ENCODE measurements at regions not wholly inside any gene's neighbourhood (a gene's known extent, or its start where the extent isn't known, plus 50 kb on each side); places are given as distances from the start of the nearest gene placed in this dataset.

DNA sequence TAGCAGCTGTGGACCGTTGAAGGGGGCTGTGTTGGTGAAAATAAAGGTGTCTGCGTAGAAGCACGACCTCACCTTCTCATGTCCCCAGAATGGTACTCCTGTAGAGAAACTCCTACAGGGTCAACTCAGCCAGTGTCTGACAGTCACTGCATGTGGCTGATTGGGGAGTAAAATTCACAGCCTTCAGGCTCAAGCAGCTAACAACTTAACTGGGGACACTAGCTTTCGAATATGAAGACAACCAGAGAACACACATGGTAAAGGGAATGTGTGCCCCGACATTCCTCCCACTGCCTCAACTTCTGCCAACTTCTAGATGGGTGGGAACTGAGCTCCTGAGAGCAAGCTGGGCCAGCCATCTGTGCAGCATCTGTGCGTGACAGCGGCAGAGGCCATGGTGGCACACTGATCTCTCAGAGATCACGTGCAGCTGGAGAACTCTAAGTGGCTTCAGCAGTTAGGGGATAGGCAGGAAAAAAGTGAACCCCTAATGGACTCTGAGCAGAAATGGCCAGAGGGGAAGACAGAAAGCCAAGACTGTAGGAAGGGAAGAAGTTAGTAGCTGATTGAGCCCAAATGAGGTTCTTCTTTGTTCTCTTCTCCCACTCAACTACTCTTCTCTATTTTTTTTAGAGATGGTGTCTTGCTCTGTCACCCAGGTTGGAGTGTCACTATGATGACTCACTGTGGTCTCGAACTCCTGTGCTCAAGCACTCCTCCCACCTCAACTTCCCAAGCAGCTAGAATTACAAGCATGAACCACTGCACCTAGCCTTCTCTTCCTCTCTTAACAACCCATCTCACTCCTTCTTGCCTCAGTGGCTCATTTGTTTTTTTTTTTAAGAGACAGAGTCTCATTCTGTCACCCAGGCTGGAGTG is 280.8 kb downstream of the ZEB1 start:
- Histone ChIP-seq H4K20me1 (ENCODE audit: low read depth) (no peaks in the 10 kb centered on the region), H3K4me1 (no peaks in the 10 kb centered on the region), H3K79me2 (ENCODE audit: low read depth) (no peaks in the 10 kb centered on the region), H3K9ac (no peak overlapping the region), H3K4me2 (no peak overlapping the region), H3K27ac (no peak overlapping the region), H3F3A (ENCODE audit: low read depth) (no peaks in the 10 kb centered on the region), H3K36me3 (no peaks in the 10 kb centered on the region), H2AFZ (replicated peaks) (no peak overlapping the region), H3K27me3 (no peaks in the 10 kb centered on the region), H3K9me3 (ENCODE audit: low read depth) (no peaks in the 10 kb centered on the region), H3K4me3 (no peak overlapping the region)
- peaks cover 9% of the 10 kb centered on the region for H3K27me3 Mint-ChIP-seq (ENCODE audit: insufficient read depth, low read depth)
- H3K4me3 Mint-ChIP-seq = no peak overlapping the region
- H3K4me1 Mint-ChIP-seq = peaks cover 17% of the 10 kb centered on the region
- H3K9me3 Mint-ChIP-seq = peaks cover 2% of the 10 kb centered on the region
- no peak overlapping the region for H3K27ac Mint-ChIP-seq
- DNase-seq (ENCODE audit: low spot score) = no peak
- TF ChIP-seq, protein P1, sequence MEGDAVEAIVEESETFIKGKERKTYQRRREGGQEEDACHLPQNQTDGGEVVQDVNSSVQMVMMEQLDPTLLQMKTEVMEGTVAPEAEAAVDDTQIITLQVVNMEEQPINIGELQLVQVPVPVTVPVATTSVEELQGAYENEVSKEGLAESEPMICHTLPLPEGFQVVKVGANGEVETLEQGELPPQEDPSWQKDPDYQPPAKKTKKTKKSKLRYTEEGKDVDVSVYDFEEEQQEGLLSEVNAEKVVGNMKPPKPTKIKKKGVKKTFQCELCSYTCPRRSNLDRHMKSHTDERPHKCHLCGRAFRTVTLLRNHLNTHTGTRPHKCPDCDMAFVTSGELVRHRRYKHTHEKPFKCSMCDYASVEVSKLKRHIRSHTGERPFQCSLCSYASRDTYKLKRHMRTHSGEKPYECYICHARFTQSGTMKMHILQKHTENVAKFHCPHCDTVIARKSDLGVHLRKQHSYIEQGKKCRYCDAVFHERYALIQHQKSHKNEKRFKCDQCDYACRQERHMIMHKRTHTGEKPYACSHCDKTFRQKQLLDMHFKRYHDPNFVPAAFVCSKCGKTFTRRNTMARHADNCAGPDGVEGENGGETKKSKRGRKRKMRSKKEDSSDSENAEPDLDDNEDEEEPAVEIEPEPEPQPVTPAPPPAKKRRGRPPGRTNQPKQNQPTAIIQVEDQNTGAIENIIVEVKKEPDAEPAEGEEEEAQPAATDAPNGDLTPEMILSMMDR (IDR thresholded peaks at IDR 0.05) = no peak
- TF ChIP-seq EZH2phosphoT487 (IDR thresholded peaks at IDR 0.05) = no peak
- TF ChIP-seq EZH2 (IDR thresholded peaks at IDR 0.05) = no peak
- H3K36me3 Mint-ChIP-seq = no peaks in the 10 kb centered on the region

DNA sequence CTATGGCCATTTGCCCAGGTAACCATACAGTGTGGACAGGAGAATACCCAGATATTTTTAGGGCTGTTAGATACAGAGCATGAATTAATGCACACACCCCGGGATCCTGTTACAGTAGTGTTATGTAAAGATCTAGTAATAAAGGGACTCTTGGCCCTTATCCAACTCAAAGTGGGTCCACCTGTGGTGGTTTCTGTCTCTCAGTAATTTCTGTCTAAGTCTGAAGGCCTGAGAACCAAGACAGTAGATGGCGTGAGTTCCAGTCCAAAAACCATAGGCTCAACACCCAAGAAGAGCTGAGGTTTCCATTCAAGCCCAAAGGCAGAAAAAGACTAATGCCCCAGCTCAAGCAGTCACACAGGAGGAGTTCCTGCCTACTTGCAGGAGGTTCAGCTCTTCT is 277.7 kb downstream of the ZEB1 start:
- Mint-ChIP-seq H3K27me3 (ENCODE audit: insufficient read depth, low read depth) (peaks cover 9% of the 10 kb centered on the region), H3K36me3 (no peaks in the 10 kb centered on the region), H3K9me3 (peaks cover 7% of the 10 kb centered on the region), H3K4me1 (peaks cover 4% of the 10 kb centered on the region), H3K27ac (no peak overlapping the region), H3K4me3 (no peak overlapping the region)
- no peak for TF ChIP-seq EZH2phosphoT487 (IDR thresholded peaks at IDR 0.05)
- TF ChIP-seq, protein P1 (IDR thresholded peaks at IDR 0.05) = no peak
- no peak for TF ChIP-seq EZH2 (IDR thresholded peaks at IDR 0.05)
- Histone ChIP-seq H3K9ac (no peak overlapping the region), H3K4me3 (no peak overlapping the region), H3F3A (ENCODE audit: low read depth) (no peaks in the 10 kb centered on the region), H3K4me1 (no peaks in the 10 kb centered on the region), H3K4me2 (no peak overlapping the region), H2AFZ (replicated peaks) (no peak overlapping the region), H3K27me3 (no peaks in the 10 kb centered on the region), H3K9me3 (ENCODE audit: low read depth) (no peaks in the 10 kb centered on the region), H3K79me2 (ENCODE audit: low read depth) (no peaks in the 10 kb centered on the region), H3K27ac (no peak overlapping the region), H4K20me1 (ENCODE audit: low read depth) (no peaks in the 10 kb centered on the region), H3K36me3 (no peaks in the 10 kb centered on the region)
- no peak for DNase-seq (ENCODE audit: low spot score)

DNA sequence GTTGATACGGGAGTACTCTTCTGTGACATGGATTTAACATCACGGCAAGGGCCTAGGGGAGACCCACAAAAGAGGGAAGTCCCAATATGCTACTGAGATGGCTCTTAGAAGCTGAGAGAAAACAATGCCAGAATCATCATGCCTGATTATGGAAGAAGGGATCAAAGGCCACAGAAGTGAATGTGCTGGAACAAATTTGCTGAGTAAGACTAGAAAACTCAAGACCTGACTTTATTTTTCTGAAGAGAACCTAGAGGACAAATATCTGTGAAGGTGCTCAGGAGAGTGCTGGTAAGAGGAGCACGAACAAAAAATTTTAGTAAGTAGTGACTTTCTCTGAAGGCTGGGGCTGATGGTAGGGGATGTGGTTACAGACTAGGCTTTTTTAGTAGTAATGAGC is 277.0 kb downstream of the ZEB1 start:
- Histone ChIP-seq H4K20me1 (ENCODE audit: low read depth) (no peaks in the 10 kb centered on the region), H3F3A (ENCODE audit: low read depth) (no peaks in the 10 kb centered on the region), H3K36me3 (no peaks in the 10 kb centered on the region), H3K4me2 (no peak overlapping the region), H3K9ac (no peak overlapping the region), H3K27ac (no peak overlapping the region), H3K79me2 (ENCODE audit: low read depth) (no peaks in the 10 kb centered on the region), H3K9me3 (ENCODE audit: low read depth) (no peaks in the 10 kb centered on the region), H3K4me3 (no peak overlapping the region), H3K27me3 (no peaks in the 10 kb centered on the region), H3K4me1 (no peaks in the 10 kb centered on the region), H2AFZ (replicated peaks) (no peak overlapping the region)
- Mint-ChIP-seq H3K27me3 (ENCODE audit: insufficient read depth, low read depth) (peaks cover 9% of the 10 kb centered on the region), H3K9me3 (peaks cover 12% of the 10 kb centered on the region), H3K27ac (no peak overlapping the region), H3K4me1 (peaks cover 4% of the 10 kb centered on the region), H3K36me3 (no peaks in the 10 kb centered on the region), H3K4me3 (no peak overlapping the region)
- no peak for DNase-seq (ENCODE audit: low spot score)
- TF ChIP-seq, protein P1 (IDR thresholded peaks at IDR 0.05) = no peak
- TF ChIP-seq EZH2 (IDR thresholded peaks at IDR 0.05) = no peak
- no peak for TF ChIP-seq EZH2phosphoT487 (IDR thresholded peaks at IDR 0.05)
